GM13977 (cell line): ENCODE measurements at regions not wholly inside any gene's neighbourhood (a gene's known extent, or its start where the extent isn't known, plus 50 kb on each side); places are given as distances from the start of the nearest gene placed in this dataset.

Source experiments
- DNase-seq: peaks from one replicate; pipeline ENCODE4 v3.0.0; 2012; ENCODE audit warnings: low spot score
- CTCF ChIP-seq: IDR thresholded peaks from 2 replicates; pipeline ENCODE4 v1.5.1; 2012; ENCODE audit warnings: mild to moderate bottlenecking, control low read depth; ENCODE audit not compliant: insufficient read depth; ENCODE audit errors: extremely low read depth, missing control alignments
- in situ Hi-C: fragments of 300-500 bp; cut with MboI; formaldehyde crosslinking; loops from one replicate; pipeline ENCODE4 v1.12.0; 2022; ENCODE audit warnings: low sequenced_read_pairs, low pct_unique_long_range_greater_than_20kb, mixed read lengths, inconsistent platforms; ENCODE audit not compliant: unreplicated experiment

- no peak for DNase-seq
- in situ Hi-C loops = no loop called here
- TF ChIP-seq CTCF = no peak
Measured at GRCh38 chr5:125836256-125836655, 587.0 kb upstream of the GRAMD2B start.

- in situ Hi-C loops = no loop called here
- no peak for TF ChIP-seq CTCF
- no peak for DNase-seq
Measured at GRCh38 chr5:125837866-125838265, 585.3 kb upstream of the GRAMD2B start.

- in situ Hi-C loops = no loop called here
- DNase-seq = no peak
- no peak for TF ChIP-seq CTCF
Measured at GRCh38 chr5:125847561-125847960, 575.6 kb upstream of the GRAMD2B start.

GRCh38 chr5:125848751-125849150 is 574.5 kb upstream of the GRAMD2B start:
- in situ Hi-C loops = no loop called here
- no peak for TF ChIP-seq CTCF
- DNase-seq = no peak

- no peak for DNase-seq
- in situ Hi-C loops = no loop called here
- no peak for TF ChIP-seq CTCF
Measured at GRCh38 chr5:125856949-125857348, 566.3 kb upstream of the GRAMD2B start.

- in situ Hi-C loops = no loop called here
- no peak for TF ChIP-seq CTCF
- DNase-seq = no peak
Measured at GRCh38 chr5:125863579-125863978, 559.6 kb upstream of the GRAMD2B start.
